CD4-positive, alpha-beta memory T cell (primary cell): ENCODE measurements at regions not wholly inside any gene's neighbourhood (a gene's known extent, or its start where the extent isn't known, plus 50 kb on each side); places are given as distances from the start of the nearest gene placed in this dataset.
A peak's percentile ranks its signal among the peaks of the same experiment; 100 is the strongest.

Experiments
- CTCF ChIA-PET: fragments of 350-600 bp; sonication (Branson Sonifier 250); formaldehyde crosslinking; loops from one replicate; lab custom pipeline; 2021; ENCODE audit warnings: inconsistent platforms; ENCODE audit not compliant: partially characterized antibody; lab: Charles Lee
- POLR2A ChIA-PET: fragments of 350-600 bp; sonication (Branson Sonifier 250); formaldehyde crosslinking; loops from one replicate; lab custom pipeline; 2021; ENCODE audit not compliant: partially characterized antibody; lab: Charles Lee
- DNase-seq, 5 donors: peaks; one replicate each; pipeline versions ENCODE4 v3.0.0 to v3.0.0-alpha.2; 2020 to 2022; ENCODE audit warnings: mixed read lengths in 1 of 5
- H3K27ac ChIP-seq: one replicate; pipeline ENCODE4 v1.7.0; 2013; ENCODE audit warnings: low read depth, low read length
- H3K27me3 ChIP-seq: 2 replicates; pipeline ENCODE4 v1.7.0; 2013; ENCODE audit warnings: mild to moderate bottlenecking, low read length, moderate library complexity; ENCODE audit not compliant: insufficient read depth
- H3K36me3 ChIP-seq: 2 replicates; pipeline ENCODE4 v1.7.0; 2013; ENCODE audit warnings: mild to moderate bottlenecking, low read length, moderate library complexity; ENCODE audit not compliant: insufficient read depth
- H3K4me1 ChIP-seq: 2 replicates; pipeline ENCODE4 v1.7.0; 2013; ENCODE audit warnings: mild to moderate bottlenecking, low read length, moderate library complexity; ENCODE audit not compliant: insufficient read depth
- H3K4me3 ChIP-seq, 2 donors: one replicate each; pipeline ENCODE4 v1.7.0; 2013; ENCODE audit warnings: low read length in 2 of 2, mild to moderate bottlenecking in 1 of 2
- H3K9me3 ChIP-seq, 2 donors: one replicate each; pipeline ENCODE4 v1.7.0; 2013; ENCODE audit warnings: low read length in 2 of 2, control low read depth in 1 of 2; ENCODE audit not compliant: control insufficient read depth in 1 of 2
- H3K27ac Mint-ChIP-seq, 7 donors: one replicate each; pipeline ENCODE4 v1.8.0; 2020 to 2021; ENCODE audit warnings: mixed read lengths in 7 of 7, mild to moderate bottlenecking in 6 of 7, inconsistent platforms in 3 of 7, moderate library complexity in 3 of 7
- H3K27me3 Mint-ChIP-seq, 2 donors: one replicate each; pipeline ENCODE4 v1.8.0; 2020 to 2021; ENCODE audit warnings: mixed read lengths in 2 of 2
- H3K36me3 Mint-ChIP-seq, 2 donors: one replicate each; pipeline ENCODE4 v1.8.0; 2020 to 2021; ENCODE audit warnings: mixed read lengths in 2 of 2, inconsistent platforms in 1 of 2, mild to moderate bottlenecking in 1 of 2
- H3K4me1 Mint-ChIP-seq, 4 donors: one replicate each; pipeline ENCODE4 v1.8.0; 2020 to 2021; ENCODE audit warnings: mixed read lengths in 4 of 4, mild to moderate bottlenecking in 1 of 4
- H3K4me3 Mint-ChIP-seq, 8 donors: one replicate each; pipeline ENCODE4 v1.8.0; 2020 to 2021; ENCODE audit warnings: mixed read lengths in 8 of 8, mild to moderate bottlenecking in 7 of 8, moderate library complexity in 6 of 8, inconsistent platforms in 3 of 8
- H3K9me3 Mint-ChIP-seq, 8 donors: one replicate each; pipeline ENCODE4 v1.8.0; 2020 to 2021; ENCODE audit warnings: mixed read lengths in 8 of 8, mild to moderate bottlenecking in 5 of 8, inconsistent platforms in 3 of 8, moderate library complexity in 1 of 8
- intact Hi-C: fragments of 100-400 bp; cut with micrococcal nuclease; formaldehyde crosslinking; loops from one replicate; pipeline ENCODE4 v1.15.1; 2023

DNA sequence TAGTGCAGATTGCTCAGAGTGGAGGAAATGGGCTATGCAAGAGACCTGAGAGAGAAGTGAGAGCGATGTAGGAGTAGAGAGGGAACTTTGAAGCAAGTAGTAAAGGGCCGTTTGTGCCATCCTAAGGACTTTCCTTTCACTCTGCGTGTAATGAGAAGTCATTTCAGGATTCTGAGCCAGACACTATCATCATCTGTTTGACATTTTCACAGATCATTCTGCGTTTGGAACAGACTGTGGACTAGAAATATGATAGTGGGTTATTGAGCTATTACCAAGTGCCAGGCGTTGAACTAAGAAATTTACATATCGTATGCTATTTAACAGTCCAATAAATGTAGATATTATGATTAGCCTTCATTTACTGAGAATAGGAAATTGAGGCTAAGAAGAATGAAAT lies 150.0 kb upstream of the ROBO2 start:
- no peaks in the 10 kb centered on the region for H3K27me3 Mint-ChIP-seq
- peaks cover 3 to 12% (median 5%) of the 10 kb centered on the region in 8 donors for H3K9me3 Mint-ChIP-seq
- H3K27ac ChIP-seq: no peak overlapping the region

DNA sequence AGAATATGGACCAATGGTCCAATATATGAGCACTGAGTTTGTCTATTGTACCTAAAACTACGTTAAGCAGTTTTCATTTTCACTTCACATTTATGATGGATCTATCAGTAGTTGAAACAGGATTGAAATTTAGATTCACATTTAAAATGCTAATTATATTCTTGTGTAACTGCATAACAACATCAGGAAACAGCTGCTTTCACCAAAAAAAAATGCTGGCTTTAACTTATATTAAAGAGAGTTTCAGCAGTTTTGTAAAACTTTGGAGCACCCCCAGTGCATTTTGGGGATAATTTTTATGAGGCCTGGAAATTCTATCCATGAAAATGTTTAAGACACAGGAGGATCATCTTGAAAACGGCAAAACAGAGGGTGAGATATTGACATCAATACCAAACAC lies 142.8 kb upstream of the ROBO2 start:
- H3K36me3 ChIP-seq: no peaks in the 10 kb centered on the region
- Mint-ChIP-seq H3K27ac (no peak overlapping the region), H3K36me3 (no peaks in the 10 kb centered on the region), H3K4me1 (no peaks in the 10 kb centered on the region), H3K27me3 (no peaks in the 10 kb centered on the region), H3K9me3 (peaks cover 0 to 14% (median 5%) of the 10 kb centered on the region in 8 donors), H3K4me3 (no peak overlapping the region)
- H3K27ac ChIP-seq: no peak overlapping the region
- H3K27me3 ChIP-seq: no peaks in the 10 kb centered on the region
- DNase-seq: no peak
- ChIA-PET POLR2A (no interaction called here), CTCF (no interaction called here)
- intact Hi-C loops: no loop called here
- H3K4me3 ChIP-seq: no peak overlapping the region
- no peaks in the 10 kb centered on the region for H3K4me1 ChIP-seq
- H3K9me3 ChIP-seq: no peaks in the 10 kb centered on the region

More for the DNA sequence above, 150.0 kb upstream of the ROBO2 start:
- H3K27me3 ChIP-seq: no peaks in the 10 kb centered on the region
- Mint-ChIP-seq H3K4me3 (no peak overlapping the region), H3K27ac (no peak overlapping the region), H3K36me3 (no peaks in the 10 kb centered on the region), H3K4me1 (no peaks in the 10 kb centered on the region)
- ChIA-PET CTCF (interaction anchor here (0.5 kb wide), 1 partner anchor 1323 kb away, joined by 3 read pairs; no protein-coding TSS in a partner anchor), POLR2A (no interaction called here)
- intact Hi-C loops: no loop called here
- no peaks in the 10 kb centered on the region for H3K4me1 ChIP-seq
- H3K9me3 ChIP-seq: no peaks in the 10 kb centered on the region
- no peaks in the 10 kb centered on the region for H3K36me3 ChIP-seq
- no peak overlapping the region for H3K4me3 ChIP-seq
- no peak for DNase-seq

DNA sequence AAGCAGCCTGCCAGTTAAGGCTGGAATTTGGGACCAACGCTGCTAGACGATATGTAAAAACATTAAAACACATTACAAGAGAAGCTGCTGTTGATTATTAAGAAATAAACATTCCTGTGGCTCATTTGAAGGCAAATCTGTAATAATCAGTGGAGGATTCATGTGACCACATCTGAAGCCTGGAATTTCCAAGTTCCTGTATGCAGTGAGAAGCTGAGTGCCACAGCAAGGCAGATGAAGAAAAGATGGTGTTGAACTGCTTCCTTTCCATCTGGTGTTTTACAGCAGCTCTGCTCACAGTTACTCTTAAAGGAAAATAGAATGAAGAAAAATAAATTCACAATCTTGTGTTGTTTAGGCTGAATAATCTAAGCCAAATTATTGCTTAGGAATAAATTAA lies 139.3 kb upstream of the ROBO2 start:
- Histone ChIP-seq H3K4me1 (no peaks in the 10 kb centered on the region), H3K9me3 (no peaks in the 10 kb centered on the region), H3K27me3 (no peaks in the 10 kb centered on the region), H3K4me3 (no peak overlapping the region), H3K27ac (no peak overlapping the region), H3K36me3 (no peaks in the 10 kb centered on the region)
- H3K36me3 Mint-ChIP-seq: no peaks in the 10 kb centered on the region
- H3K27ac Mint-ChIP-seq: no peak overlapping the region
- no peak for DNase-seq
- CTCF ChIA-PET: no interaction called here
- H3K27me3 Mint-ChIP-seq: no peaks in the 10 kb centered on the region
- intact Hi-C loops: no loop called here
- H3K4me3 Mint-ChIP-seq: no peak overlapping the region
- peaks cover 0 to 12% (median 7%) of the 10 kb centered on the region in 8 donors for H3K9me3 Mint-ChIP-seq
- H3K4me1 Mint-ChIP-seq: no peaks in the 10 kb centered on the region
- POLR2A ChIA-PET: no interaction called here

DNA sequence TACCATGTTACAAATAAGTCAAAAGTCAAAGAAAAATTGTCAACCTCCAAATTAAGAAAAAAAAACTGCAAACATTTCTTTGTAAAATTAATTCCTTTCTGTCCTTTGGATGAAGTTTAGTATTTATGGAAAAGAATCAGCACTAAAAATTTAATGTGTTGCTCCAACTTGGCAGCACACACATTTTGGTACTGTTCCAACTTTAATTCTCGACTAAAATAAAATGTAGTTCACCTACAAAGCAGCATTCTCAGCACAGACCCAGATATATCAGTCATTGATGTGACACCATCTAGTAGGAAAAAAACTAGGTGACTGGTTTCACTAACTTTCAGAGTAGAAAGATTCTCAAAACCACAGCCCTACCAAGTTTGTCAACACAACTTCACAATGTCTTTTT lies 131.7 kb upstream of the ROBO2 start:
- H3K27ac Mint-ChIP-seq: peak overlapping the region in 1 of 7 donors; percentile 51
- H3K4me3 Mint-ChIP-seq: no peak overlapping the region
- Histone ChIP-seq H3K4me3 (no peak overlapping the region), H3K9me3 (no peaks in the 10 kb centered on the region), H3K4me1 (no peaks in the 10 kb centered on the region), H3K27ac (no peak overlapping the region), H3K36me3 (no peaks in the 10 kb centered on the region), H3K27me3 (no peaks in the 10 kb centered on the region)
- intact Hi-C loops: no loop called here
- no peak for DNase-seq
- H3K27me3 Mint-ChIP-seq: no peaks in the 10 kb centered on the region
- no peaks in the 10 kb centered on the region for H3K4me1 Mint-ChIP-seq
- POLR2A ChIA-PET: no interaction called here
- no peaks in the 10 kb centered on the region for H3K36me3 Mint-ChIP-seq
- CTCF ChIA-PET: no interaction called here
- peaks cover 2 to 17% (median 10%) of the 10 kb centered on the region in 8 donors for H3K9me3 Mint-ChIP-seq

DNA sequence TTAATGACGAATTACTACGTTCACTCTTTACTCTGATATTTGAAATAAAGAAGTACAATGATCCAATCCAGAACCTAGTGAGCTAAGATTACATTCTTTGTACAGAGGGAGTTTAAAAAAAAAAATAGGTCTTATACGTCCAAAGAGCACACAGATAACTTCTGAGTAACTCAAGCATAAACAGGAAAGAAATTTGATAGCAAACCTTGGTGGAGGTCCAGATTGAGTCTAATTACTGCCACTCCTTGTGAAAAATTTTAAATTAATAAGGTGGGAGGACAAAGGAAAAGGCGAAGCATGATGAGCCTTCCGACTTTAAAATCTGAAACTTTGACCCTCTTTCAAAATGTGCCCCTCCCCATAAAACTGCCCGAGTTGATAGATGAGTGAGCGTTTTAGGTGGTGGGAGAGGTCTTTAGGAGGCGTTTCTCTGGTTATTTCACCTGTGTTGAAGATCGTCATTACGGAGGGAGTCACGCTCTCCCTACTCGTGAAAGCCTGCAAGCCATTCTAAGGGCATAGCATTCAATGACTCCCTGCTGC lies 127.0 kb upstream of the ROBO2 start:
- no peak overlapping the region for H3K27ac Mint-ChIP-seq
- H3K9me3 Mint-ChIP-seq: peaks cover 2 to 29% (median 8%) of the 10 kb centered on the region in 8 donors
- ChIA-PET CTCF (no interaction called here), POLR2A (no interaction called here)
- DNase-seq: no peak
- Histone ChIP-seq H3K27ac (no peak overlapping the region), H3K27me3 (no peaks in the 10 kb centered on the region), H3K4me3 (no peak overlapping the region), H3K9me3 (no peaks in the 10 kb centered on the region), H3K4me1 (no peaks in the 10 kb centered on the region), H3K36me3 (no peaks in the 10 kb centered on the region)
- no peaks in the 10 kb centered on the region for H3K36me3 Mint-ChIP-seq
- H3K27me3 Mint-ChIP-seq: no peaks in the 10 kb centered on the region
- H3K4me3 Mint-ChIP-seq: no peak overlapping the region
- intact Hi-C loops: no loop called here
- no peaks in the 10 kb centered on the region for H3K4me1 Mint-ChIP-seq

DNA sequence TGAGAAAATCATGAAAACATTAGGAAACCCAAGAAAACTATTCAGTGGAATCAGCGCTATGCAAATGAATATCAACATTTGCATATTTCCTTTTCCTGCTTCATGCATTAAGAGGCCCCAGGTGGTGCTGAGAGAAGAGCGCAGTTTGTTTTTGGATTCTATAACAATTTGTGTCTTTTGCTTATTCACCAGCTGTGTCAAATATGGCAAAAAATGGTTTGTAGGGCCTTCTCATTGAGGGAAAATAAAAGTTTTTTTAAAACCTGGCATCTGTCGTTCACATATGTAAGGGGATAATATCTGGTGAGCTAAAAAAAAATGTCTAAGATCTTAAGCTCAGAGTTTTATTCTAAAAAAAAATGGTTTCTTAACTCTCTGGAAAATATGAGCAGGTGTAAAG lies 122.5 kb upstream of the ROBO2 start:
- Histone ChIP-seq H3K36me3 (no peaks in the 10 kb centered on the region), H3K27me3 (no peaks in the 10 kb centered on the region), H3K27ac (no peak overlapping the region), H3K4me3 (no peak overlapping the region), H3K9me3 (no peaks in the 10 kb centered on the region), H3K4me1 (no peaks in the 10 kb centered on the region)
- ChIA-PET CTCF (no interaction called here), POLR2A (no interaction called here)
- Mint-ChIP-seq H3K4me1 (no peaks in the 10 kb centered on the region), H3K36me3 (no peaks in the 10 kb centered on the region), H3K4me3 (no peak overlapping the region), H3K9me3 (peaks cover 0 to 24% (median 5%) of the 10 kb centered on the region in 8 donors), H3K27me3 (no peaks in the 10 kb centered on the region), H3K27ac (no peak overlapping the region)
- no peak for DNase-seq
- intact Hi-C loops: no loop called here

DNA sequence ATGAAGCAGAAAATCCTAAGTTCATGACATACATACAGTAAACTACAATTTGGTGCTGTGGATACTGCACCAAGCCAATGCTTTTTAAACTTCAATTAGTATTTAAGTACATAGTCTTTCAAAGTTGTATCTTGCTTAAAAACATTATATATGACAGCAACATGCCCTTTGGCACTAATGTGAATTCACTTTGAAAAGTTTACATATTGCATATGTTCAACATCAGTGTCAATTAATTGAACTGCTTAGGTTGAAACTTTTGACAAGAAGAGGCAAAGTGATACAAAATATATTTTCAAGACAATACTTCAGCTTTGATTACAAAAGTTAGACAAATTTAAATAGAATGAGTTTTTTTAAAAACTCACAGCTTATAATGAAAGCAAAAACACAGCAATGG lies 119.4 kb upstream of the ROBO2 start:
- Histone ChIP-seq H3K27me3 (no peaks in the 10 kb centered on the region), H3K27ac (no peak overlapping the region), H3K36me3 (no peaks in the 10 kb centered on the region), H3K4me1 (no peaks in the 10 kb centered on the region), H3K4me3 (no peak overlapping the region), H3K9me3 (no peaks in the 10 kb centered on the region)
- Mint-ChIP-seq H3K36me3 (no peaks in the 10 kb centered on the region), H3K4me1 (no peaks in the 10 kb centered on the region), H3K27ac (no peak overlapping the region), H3K27me3 (no peaks in the 10 kb centered on the region), H3K4me3 (no peak overlapping the region), H3K9me3 (peaks cover 0 to 21% (median 8%) of the 10 kb centered on the region in 8 donors)
- CTCF ChIA-PET: no interaction called here
- intact Hi-C loops: no loop called here
- no peak for DNase-seq
- POLR2A ChIA-PET: no interaction called here

DNA sequence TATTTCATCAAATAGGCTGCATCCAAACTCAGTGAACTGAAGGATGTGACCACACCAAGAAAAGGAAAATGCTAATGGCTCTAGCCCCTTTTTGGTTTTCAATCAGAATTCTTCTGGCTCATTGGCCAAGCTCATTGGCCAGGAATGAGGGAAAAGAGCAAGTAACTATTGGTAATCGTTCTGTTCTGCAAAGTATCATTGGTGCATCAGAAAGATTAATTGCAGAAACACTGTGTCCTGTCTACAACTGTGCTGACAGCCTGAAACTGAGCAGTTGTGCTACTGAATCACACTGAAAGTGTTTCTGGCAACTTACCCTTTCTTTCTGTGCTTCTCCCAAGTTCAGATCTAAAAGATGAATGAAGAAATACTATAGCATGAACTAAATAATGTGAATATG lies 116.4 kb upstream of the ROBO2 start:
- no peak overlapping the region for H3K27ac Mint-ChIP-seq
- ChIA-PET CTCF (no interaction called here), POLR2A (no interaction called here)
- H3K4me3 ChIP-seq: no peak overlapping the region
- no peak overlapping the region for H3K4me3 Mint-ChIP-seq
- no peaks in the 10 kb centered on the region for H3K27me3 ChIP-seq
- no peak for DNase-seq
- intact Hi-C loops: no loop called here
- H3K4me1 ChIP-seq: no peaks in the 10 kb centered on the region
- H3K27me3 Mint-ChIP-seq: no peaks in the 10 kb centered on the region
- H3K27ac ChIP-seq: no peak overlapping the region
- H3K9me3 Mint-ChIP-seq: peaks cover 0 to 28% (median 14%) of the 10 kb centered on the region in 8 donors
- no peaks in the 10 kb centered on the region for H3K36me3 ChIP-seq
- no peaks in the 10 kb centered on the region for H3K36me3 Mint-ChIP-seq
- H3K4me1 Mint-ChIP-seq: no peaks in the 10 kb centered on the region
- H3K9me3 ChIP-seq: peaks cover 0 to 3% of the 10 kb centered on the region in 2 donors
